Neural cell (in vitro differentiated cells): ENCODE measurements at regions not wholly inside any gene's neighbourhood (a gene's known extent, or its start where the extent isn't known, plus 50 kb on each side); places are given as distances from the start of the nearest gene placed in this dataset.

Experiments used
- EP300 ChIP-seq: fragments of 450-650 bp; conservative IDR thresholded peaks from 2 replicates; pipeline ENCODE4 v1.6.1; 2014; ENCODE audit warnings: antibody characterized with exemption, mild to moderate bottlenecking, moderate library complexity; ENCODE audit not compliant: poor library complexity, severe bottlenecking
- EZH2 ChIP-seq: fragments of 200-600, 300-800 bp; shearing (Covaris generic), sonication (generic); IDR thresholded peaks from 2 replicates; pipeline ENCODE4 v1.6.1; 2014; ENCODE audit warnings: antibody characterized with exemption, low read length, borderline replicate concordance, mild to moderate bottlenecking; ENCODE audit not compliant: insufficient read depth, poor library complexity, severe bottlenecking
- MXI1 ChIP-seq: fragments of 450-650 bp; conservative IDR thresholded peaks from 2 replicates; pipeline ENCODE4 v1.6.1; 2014; ENCODE audit warnings: antibody characterized with exemption, mild to moderate bottlenecking; ENCODE audit not compliant: poor library complexity, severe bottlenecking
- POLR2AphosphoS5 ChIP-seq: IDR thresholded peaks from 2 replicates; pipeline ENCODE4 v1.6.1; 2012
- RAD21 ChIP-seq: fragments of 450-650 bp; conservative IDR thresholded peaks from 2 replicates; pipeline ENCODE4 v1.6.1; 2014; ENCODE audit warnings: antibody characterized with exemption, mild to moderate bottlenecking, moderate library complexity
- REST ChIP-seq: IDR thresholded peaks from 2 replicates; pipeline ENCODE4 v1.6.1; 2012; ENCODE audit warnings: borderline replicate concordance
- SMC3 ChIP-seq: fragments of 450-650 bp; conservative IDR thresholded peaks from 2 replicates; pipeline ENCODE4 v1.6.1; 2014; ENCODE audit warnings: antibody characterized with exemption, mild to moderate bottlenecking, moderate library complexity; ENCODE audit not compliant: poor library complexity
- TAF1 ChIP-seq: IDR thresholded peaks from 2 replicates; pipeline ENCODE4 v1.6.1; 2012; ENCODE audit warnings: low read depth
- TF ChIP-seq, protein P1 (sequence below): fragments of 450-650 bp; IDR thresholded peaks from 2 replicates; pipeline ENCODE4 v1.5.1; 2014; ENCODE audit warnings: antibody characterized with exemption, mild to moderate bottlenecking, moderate library complexity; ENCODE audit not compliant: poor library complexity, severe bottlenecking

DNA sequence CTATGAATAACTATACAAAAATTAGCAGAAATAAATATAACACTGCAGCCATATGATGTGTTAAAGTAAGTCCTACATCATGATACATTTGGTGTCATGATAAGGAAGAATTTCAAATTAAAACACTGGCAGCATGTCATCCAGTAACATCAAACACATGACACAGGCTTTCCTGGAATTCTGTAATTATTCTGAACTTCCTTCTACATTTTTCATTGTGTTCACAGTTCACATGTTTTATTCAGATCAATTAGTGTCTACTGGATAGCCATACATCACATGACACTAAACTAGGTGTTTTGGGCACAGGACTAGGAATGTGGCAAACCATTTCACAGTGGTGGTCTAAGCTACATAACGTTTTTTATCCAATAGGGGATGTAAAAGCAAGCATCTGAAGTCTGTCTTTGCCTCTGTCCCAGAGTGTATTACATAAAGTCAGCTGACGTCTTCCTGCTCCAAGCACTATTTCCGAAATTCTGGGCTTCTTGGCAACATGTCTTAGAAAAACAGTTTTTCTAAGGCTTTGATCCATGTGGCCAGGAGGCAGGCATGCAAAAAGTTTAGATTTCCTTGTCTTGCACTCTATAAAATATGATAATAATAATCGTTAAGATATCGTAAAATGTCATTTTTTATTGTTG is 707.9 kb downstream of the CENPC start:
- TF ChIP-seq EZH2 (no peak), EP300 (no peak), POLR2AphosphoS5 (no peak), TAF1 (no peak), REST (no peak), MXI1 (no peak), RAD21 (no peak), SMC3 (no peak)
- TF ChIP-seq, protein P1, sequence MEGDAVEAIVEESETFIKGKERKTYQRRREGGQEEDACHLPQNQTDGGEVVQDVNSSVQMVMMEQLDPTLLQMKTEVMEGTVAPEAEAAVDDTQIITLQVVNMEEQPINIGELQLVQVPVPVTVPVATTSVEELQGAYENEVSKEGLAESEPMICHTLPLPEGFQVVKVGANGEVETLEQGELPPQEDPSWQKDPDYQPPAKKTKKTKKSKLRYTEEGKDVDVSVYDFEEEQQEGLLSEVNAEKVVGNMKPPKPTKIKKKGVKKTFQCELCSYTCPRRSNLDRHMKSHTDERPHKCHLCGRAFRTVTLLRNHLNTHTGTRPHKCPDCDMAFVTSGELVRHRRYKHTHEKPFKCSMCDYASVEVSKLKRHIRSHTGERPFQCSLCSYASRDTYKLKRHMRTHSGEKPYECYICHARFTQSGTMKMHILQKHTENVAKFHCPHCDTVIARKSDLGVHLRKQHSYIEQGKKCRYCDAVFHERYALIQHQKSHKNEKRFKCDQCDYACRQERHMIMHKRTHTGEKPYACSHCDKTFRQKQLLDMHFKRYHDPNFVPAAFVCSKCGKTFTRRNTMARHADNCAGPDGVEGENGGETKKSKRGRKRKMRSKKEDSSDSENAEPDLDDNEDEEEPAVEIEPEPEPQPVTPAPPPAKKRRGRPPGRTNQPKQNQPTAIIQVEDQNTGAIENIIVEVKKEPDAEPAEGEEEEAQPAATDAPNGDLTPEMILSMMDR, result no peak
